ENCODE measurements at regions not wholly inside any gene's neighbourhood (a gene's known extent, or its start where the extent isn't known, plus 50 kb on each side); places are given as distances from the start of the nearest gene placed in this dataset.

DNA sequence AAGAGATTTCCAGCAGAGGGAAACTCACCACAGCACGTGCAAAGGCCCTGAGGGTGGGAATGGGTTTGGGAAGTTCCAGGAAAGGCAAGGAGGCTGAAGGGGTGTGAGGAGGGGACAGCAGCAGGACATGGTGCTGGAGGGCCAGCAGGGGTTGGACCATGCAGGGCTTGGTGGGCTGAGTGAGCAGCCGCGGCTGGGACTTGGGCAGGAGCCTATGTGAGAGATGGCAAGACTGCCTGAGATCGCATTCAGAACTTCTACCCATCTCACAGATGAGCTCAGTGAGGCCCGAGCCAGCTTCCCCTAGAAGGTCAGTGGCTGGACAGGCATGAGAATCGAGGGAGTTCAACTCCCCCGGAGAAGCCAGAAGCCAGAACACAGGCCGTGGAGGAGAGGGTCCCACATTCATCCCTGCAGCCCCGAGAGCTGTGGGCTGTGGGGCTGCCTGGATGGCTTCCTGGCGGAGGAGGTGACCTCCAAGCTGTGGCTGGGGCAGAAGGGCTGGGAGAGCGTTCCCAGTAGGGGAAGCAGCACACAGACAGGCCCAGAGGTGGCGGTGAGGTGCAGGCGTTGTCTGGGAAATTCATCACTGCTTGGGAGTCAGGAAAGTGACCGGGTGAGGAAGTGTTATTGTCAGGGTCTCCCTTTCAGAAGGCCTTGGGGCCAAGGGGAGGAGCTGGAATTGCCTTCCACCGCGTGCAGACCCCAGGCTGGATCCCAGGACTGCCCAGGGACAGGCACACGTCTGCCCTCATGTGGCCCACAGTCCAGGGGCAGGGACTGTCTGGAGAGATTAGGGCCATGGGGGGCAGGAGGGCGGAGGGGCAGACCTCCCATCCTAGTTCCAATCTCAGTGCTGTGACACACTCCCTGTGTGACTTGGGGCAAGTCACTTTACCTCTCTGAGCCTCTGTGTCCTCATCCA lies 103.8 kb downstream of the CEBPB start:
- no peaks in the 10 kb centered on the region for H3K36me3 ChIP-seq (ENCODE audit: low read length)
- no peak overlapping the region for H3K4me2 ChIP-seq (ENCODE audit: low read depth, low read length, poor library complexity, severe bottlenecking)
- no peak overlapping the region for H2AFZ ChIP-seq (ENCODE audit: low read depth, low read length, severe bottlenecking)
- H3K79me2 ChIP-seq (ENCODE audit: insufficient read depth, low read length), result no peaks in the 10 kb centered on the region
- TF ChIP-seq EZH2phosphoT487 (conservative IDR thresholded peaks at IDR 0.05; ENCODE audit: low read length), result no peak
- TF ChIP-seq, protein P1, sequence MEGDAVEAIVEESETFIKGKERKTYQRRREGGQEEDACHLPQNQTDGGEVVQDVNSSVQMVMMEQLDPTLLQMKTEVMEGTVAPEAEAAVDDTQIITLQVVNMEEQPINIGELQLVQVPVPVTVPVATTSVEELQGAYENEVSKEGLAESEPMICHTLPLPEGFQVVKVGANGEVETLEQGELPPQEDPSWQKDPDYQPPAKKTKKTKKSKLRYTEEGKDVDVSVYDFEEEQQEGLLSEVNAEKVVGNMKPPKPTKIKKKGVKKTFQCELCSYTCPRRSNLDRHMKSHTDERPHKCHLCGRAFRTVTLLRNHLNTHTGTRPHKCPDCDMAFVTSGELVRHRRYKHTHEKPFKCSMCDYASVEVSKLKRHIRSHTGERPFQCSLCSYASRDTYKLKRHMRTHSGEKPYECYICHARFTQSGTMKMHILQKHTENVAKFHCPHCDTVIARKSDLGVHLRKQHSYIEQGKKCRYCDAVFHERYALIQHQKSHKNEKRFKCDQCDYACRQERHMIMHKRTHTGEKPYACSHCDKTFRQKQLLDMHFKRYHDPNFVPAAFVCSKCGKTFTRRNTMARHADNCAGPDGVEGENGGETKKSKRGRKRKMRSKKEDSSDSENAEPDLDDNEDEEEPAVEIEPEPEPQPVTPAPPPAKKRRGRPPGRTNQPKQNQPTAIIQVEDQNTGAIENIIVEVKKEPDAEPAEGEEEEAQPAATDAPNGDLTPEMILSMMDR (IDR thresholded peaks at IDR 0.05; ENCODE audit: insufficient read depth, low read length, poor library complexity, severe bottlenecking), result no peak
- no peaks in the 10 kb centered on the region for H3K9me3 ChIP-seq (ENCODE audit: insufficient read depth, low read length)
- no peaks in the 10 kb centered on the region for H4K20me1 ChIP-seq (ENCODE audit: low read depth, low read length)
- no peak overlapping the region for H3K4me3 ChIP-seq (ENCODE audit: insufficient read depth, low read length, poor library complexity, severe bottlenecking)
- H3K9ac ChIP-seq (ENCODE audit: low read length), result no peak overlapping the region
- no peak overlapping the region for H3K27ac ChIP-seq (ENCODE audit: low read depth, low read length)
- no peaks in the 10 kb centered on the region for H3F3A ChIP-seq (ENCODE audit: insufficient read depth)
- no peaks in the 10 kb centered on the region for H3K9me2 ChIP-seq (replicated peaks; ENCODE audit: insufficient read depth, low read length)
- no peaks in the 10 kb centered on the region for H3K27me3 ChIP-seq (ENCODE audit: low read length)

DNA sequence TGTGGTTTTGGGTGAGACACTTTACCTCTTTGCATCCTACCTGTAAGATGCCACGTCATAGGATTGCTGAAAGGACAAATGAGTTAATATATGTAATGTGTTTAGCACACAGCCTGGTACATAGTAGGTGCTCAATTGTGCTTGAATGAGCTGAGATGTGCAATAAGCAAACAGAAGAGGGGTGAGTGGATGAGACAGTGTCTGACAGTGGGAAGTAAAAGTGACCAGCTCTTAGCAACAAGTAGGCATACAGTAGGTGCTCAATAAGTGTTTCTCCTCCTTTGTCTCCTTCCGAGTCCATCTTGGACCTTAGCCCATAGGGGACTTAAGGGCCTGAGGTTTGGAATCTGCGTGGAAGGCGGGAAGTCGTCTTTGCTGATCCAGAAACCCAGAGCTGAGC lies 104.7 kb downstream of the CEBPB start:
- H3K4me2 ChIP-seq (ENCODE audit: low read depth, low read length, poor library complexity, severe bottlenecking), result no peak overlapping the region
- H3K27ac ChIP-seq (ENCODE audit: low read depth, low read length), result no peak overlapping the region
- H3K36me3 ChIP-seq (ENCODE audit: low read length), result no peaks in the 10 kb centered on the region
- H3K27me3 ChIP-seq (ENCODE audit: low read length), result no peaks in the 10 kb centered on the region
- H2AFZ ChIP-seq (ENCODE audit: low read depth, low read length, severe bottlenecking), result no peak overlapping the region
- no peak overlapping the region for H3K9ac ChIP-seq (ENCODE audit: low read length)
- no peaks in the 10 kb centered on the region for H3F3A ChIP-seq (ENCODE audit: insufficient read depth)
- no peaks in the 10 kb centered on the region for H4K20me1 ChIP-seq (ENCODE audit: low read depth, low read length)
- H3K9me2 ChIP-seq (replicated peaks; ENCODE audit: insufficient read depth, low read length), result no peaks in the 10 kb centered on the region
- no peaks in the 10 kb centered on the region for H3K9me3 ChIP-seq (ENCODE audit: insufficient read depth, low read length)
- TF ChIP-seq, protein P1 (IDR thresholded peaks at IDR 0.05; ENCODE audit: insufficient read depth, low read length, poor library complexity, severe bottlenecking), result no peak
- no peak for TF ChIP-seq EZH2phosphoT487 (conservative IDR thresholded peaks at IDR 0.05; ENCODE audit: low read length)
- H3K4me3 ChIP-seq (ENCODE audit: insufficient read depth, low read length, poor library complexity, severe bottlenecking), result no peak overlapping the region
- H3K79me2 ChIP-seq (ENCODE audit: insufficient read depth, low read length), result no peaks in the 10 kb centered on the region

GRCh38 chr20:50295762-50296449 lies 105.3 kb downstream of the CEBPB start:
- Histone ChIP-seq H3K9me3 (ENCODE audit: insufficient read depth, low read length) (no peaks in the 10 kb centered on the region), H3K79me2 (ENCODE audit: insufficient read depth, low read length) (no peaks in the 10 kb centered on the region), H3F3A (ENCODE audit: insufficient read depth) (no peaks in the 10 kb centered on the region), H3K27ac (ENCODE audit: low read depth, low read length) (no peak overlapping the region), H3K27me3 (ENCODE audit: low read length) (no peaks in the 10 kb centered on the region), H3K4me2 (ENCODE audit: low read depth, low read length, poor library complexity, severe bottlenecking) (no peak overlapping the region), H4K20me1 (ENCODE audit: low read depth, low read length) (no peaks in the 10 kb centered on the region), H3K36me3 (ENCODE audit: low read length) (no peaks in the 10 kb centered on the region), H3K9ac (ENCODE audit: low read length) (no peak overlapping the region), H3K9me2 (replicated peaks; ENCODE audit: insufficient read depth, low read length) (no peaks in the 10 kb centered on the region), H2AFZ (ENCODE audit: low read depth, low read length, severe bottlenecking) (no peak overlapping the region), H3K4me3 (ENCODE audit: insufficient read depth, low read length, poor library complexity, severe bottlenecking) (no peak overlapping the region)
- TF ChIP-seq, protein P1 (IDR thresholded peaks at IDR 0.05; ENCODE audit: insufficient read depth, low read length, poor library complexity, severe bottlenecking), result no peak
- no peak for TF ChIP-seq EZH2phosphoT487 (conservative IDR thresholded peaks at IDR 0.05; ENCODE audit: low read length)

All from SU-DHL-6 (cell line).